ENCODE measurements at regions not wholly inside any gene's neighbourhood (a gene's known extent, or its start where the extent isn't known, plus 50 kb on each side); places are given as distances from the start of the nearest gene placed in this dataset.

GRCh38 chr14:104432611-104433231 lies 146.8 kb upstream of the C14orf180 start:
- DNase-seq (ENCODE audit: low read depth in 4 of 4, low spot score in 2 of 4), result no peak

- DNase-seq (ENCODE audit: low read depth in 4 of 4, low spot score in 2 of 4), result no peak
These were observed 146.0 kb upstream of the C14orf180 start for GRCh38 chr14:104433401-104434213.

GRCh38 chr14:104434214-104435076 lies 145.1 kb upstream of the C14orf180 start:
- no peak for DNase-seq (ENCODE audit: low read depth in 4 of 4, low spot score in 2 of 4)

GRCh38 chr14:104435147-104436046 lies 144.2 kb upstream of the C14orf180 start:
- DNase-seq (ENCODE audit: low read depth in 4 of 4, low spot score in 2 of 4), result no peak

GRCh38 chr14:104436047-104436591 lies 143.4 kb upstream of the C14orf180 start:
- DNase-seq (ENCODE audit: low read depth in 4 of 4, low spot score in 2 of 4), result no peak

- no peak for DNase-seq (ENCODE audit: low read depth in 4 of 4, low spot score in 2 of 4)
These were observed 142.5 kb upstream of the C14orf180 start for GRCh38 chr14:104436741-104437701.

- DNase-seq (ENCODE audit: low read depth in 4 of 4, low spot score in 2 of 4), result no peak
These were observed 141.9 kb upstream of the C14orf180 start for GRCh38 chr14:104437703-104438102.

- no peak for DNase-seq (ENCODE audit: low read depth in 4 of 4, low spot score in 2 of 4)
These were observed 141.2 kb upstream of the C14orf180 start for GRCh38 chr14:104438166-104438887.

- DNase-seq (ENCODE audit: low read depth in 4 of 4, low spot score in 2 of 4), result no peak
These were observed 139.9 kb upstream of the C14orf180 start for GRCh38 chr14:104439625-104440024.

- DNase-seq (ENCODE audit: low read depth in 4 of 4, low spot score in 2 of 4), result no peak
These were observed 139.1 kb upstream of the C14orf180 start for GRCh38 chr14:104440297-104440956.

GRCh38 chr14:104441275-104442106 lies 138.1 kb upstream of the C14orf180 start:
- DNase-seq (ENCODE audit: low read depth in 4 of 4, low spot score in 2 of 4), result no peak

- DNase-seq (ENCODE audit: low read depth in 4 of 4, low spot score in 2 of 4), result no peak
These were observed 137.4 kb upstream of the C14orf180 start for GRCh38 chr14:104442107-104442551.

GRCh38 chr14:104442631-104443390 lies 136.8 kb upstream of the C14orf180 start:
- DNase-seq (ENCODE audit: low read depth in 4 of 4, low spot score in 2 of 4), result no peak

GRCh38 chr14:104443391-104444158 lies 136.0 kb upstream of the C14orf180 start:
- DNase-seq (ENCODE audit: low read depth in 4 of 4, low spot score in 2 of 4), result no peak
